GM12873 (cell line): ENCODE measurements at regions not wholly inside any gene's neighbourhood (a gene's known extent, or its start where the extent isn't known, plus 50 kb on each side); places are given as distances from the start of the nearest gene placed in this dataset.

Experiments
- CTCF ChIP-seq: IDR thresholded peaks from 2 replicates; pipeline ENCODE4 v1.5.1; 2012; ENCODE audit warnings: low read depth, mild to moderate bottlenecking, moderate library complexity, low read length, control low read depth; ENCODE audit not compliant: insufficient read depth; ENCODE audit errors: missing control alignments

GRCh38 chr2:65532937-65533336, 100.5 kb upstream of the SPRED2 start:
- TF ChIP-seq CTCF: no peak

- no peak for TF ChIP-seq CTCF
These were observed 99.9 kb upstream of the SPRED2 start for GRCh38 chr2:65532326-65532725.

DNA sequence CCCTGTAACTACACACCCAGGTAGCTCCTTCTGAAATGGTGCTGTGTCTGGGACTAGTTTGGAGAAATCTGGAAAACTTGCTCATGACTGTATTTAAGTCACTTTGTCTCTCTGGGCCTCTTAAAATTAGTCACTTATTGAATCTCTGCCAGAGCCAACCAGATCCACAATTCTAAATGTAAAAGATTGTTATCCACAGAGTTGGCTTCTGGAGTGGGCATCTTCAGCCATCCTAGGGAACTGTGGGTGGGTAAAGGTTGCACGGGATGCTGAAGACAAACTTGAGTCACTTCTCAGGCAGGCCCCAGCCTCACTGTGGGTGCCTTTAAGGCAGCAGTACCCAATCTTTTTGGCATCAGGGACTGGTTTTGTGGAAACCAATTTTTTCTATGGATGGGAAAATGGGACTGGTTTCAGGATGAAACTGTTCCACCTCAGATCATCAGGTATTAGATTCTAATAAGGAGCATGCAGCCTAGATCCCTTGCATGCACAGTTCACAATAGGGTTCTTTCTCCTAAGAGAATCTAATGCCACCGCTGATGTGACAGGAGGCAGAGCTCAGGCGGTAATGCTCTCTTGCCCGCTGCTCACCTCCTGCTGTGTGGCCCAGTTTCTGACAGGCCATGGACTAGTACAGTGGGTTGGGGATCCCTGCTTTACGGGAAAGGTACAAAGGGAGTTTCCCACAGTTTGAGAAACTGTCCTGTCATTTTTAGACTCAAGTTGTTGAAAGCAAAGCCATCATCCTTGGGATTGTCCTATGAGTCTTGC, 98.3 kb upstream of the SPRED2 start:
- TF ChIP-seq CTCF: no peak

- no peak for TF ChIP-seq CTCF
These were observed 97.0 kb upstream of the SPRED2 start for GRCh38 chr2:65529419-65529818.

DNA sequence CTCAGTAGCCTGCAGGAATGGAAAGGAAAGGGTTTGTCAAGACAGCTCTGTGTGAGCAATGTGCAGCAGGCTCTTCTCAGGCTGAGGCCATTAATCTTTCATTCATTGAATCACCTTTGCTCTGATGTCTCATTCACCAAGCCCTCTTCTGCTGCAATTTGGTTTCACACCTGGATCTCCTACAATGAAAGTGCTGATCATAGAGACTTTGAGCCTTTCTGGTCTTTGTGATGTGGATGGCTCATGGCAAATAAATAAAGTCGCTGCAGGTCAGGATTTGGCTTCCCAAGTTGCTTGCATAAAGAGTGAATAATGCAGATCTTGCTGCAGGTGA, 95.8 kb upstream of the SPRED2 start:
- no peak for TF ChIP-seq CTCF

DNA sequence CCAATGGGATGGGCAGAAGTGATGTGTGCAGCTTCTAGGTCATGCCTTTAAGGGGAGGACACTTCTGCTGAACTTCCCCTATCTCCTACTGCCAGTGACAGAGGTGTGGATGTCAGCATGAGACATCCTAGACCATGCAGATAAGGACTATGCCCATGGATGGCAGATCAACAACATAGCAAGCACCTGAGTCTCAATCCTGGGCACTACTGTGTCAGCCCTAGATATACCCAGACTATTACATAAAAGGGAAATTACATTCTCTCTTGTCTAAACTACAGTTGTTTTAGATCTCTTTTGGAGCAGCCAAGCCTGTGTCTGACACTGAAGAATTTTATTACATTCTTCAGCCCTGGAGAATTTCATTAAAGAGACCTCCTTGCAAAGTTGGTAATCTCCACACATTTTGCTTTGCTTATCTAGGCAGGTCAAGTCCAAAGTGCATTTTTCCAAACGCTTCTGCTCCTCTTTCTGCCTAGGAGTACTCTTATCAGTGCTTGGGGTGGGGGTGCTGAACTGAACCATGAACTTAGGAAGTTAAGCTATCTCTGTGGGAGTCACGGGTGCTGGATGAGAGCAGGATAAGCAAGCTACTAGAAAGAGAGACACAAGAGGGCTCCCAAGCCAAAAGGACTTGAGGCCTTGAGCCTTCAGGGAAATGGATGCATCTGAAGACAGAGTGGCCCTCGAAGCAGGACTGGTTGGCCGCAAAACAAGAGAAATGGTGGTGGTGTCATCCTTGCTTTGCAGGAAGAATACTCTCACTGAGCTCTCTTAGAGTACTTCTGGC, 95.2 kb upstream of the SPRED2 start:
- no peak for TF ChIP-seq CTCF

DNA sequence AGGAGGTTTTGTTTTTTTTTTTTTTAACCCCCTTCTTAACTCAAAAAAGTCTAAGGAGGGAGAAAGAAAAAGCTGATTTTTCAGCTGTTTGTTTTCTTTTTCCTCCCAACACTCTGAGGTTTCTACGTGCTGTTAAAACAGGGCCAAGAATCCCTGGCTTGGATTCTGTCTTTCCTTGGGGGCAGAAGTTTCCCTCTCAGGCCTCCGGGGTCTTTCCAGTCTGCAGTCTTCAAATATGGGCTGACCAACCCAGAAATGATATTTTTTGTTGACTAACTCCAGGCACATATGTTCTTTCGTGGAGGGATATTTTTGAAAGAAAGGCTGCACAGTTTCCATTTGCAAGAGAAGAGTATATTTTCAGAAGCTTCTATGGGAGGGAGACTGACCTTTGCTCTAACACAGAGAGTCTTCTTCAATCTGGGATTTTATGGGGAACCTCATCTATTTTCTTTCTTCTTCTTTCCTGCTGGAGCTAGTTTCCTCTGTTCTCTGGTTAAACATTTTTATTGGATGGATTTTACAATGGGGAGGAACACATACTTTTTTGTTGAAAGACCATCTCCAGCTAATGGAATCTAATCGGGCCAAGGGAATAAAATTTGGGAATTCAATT, 93.3 kb upstream of the SPRED2 start:
- TF ChIP-seq CTCF: no peak
